SIG-M5 treated with dmso at 0.1 percent for 504 hours (cell line): ENCODE measurements at regions not wholly inside any gene's neighbourhood (a gene's known extent, or its start where the extent isn't known, plus 50 kb on each side); places are given as distances from the start of the nearest gene placed in this dataset.
"Not testable (repeated sequence)": the region's sequence is repeated elsewhere in the genome, so short reads cannot be mapped to it uniquely, and the experiment has no call there.

Source experiments
- DNase-seq: peaks from one replicate; lab custom pipeline; 2025; ENCODE audit not compliant: unreplicated experiment; lab: John Stamatoyannopoulos, UW

GRCh38 chr7:152594801-152595200 lies 81.1 kb downstream of the XRCC2 start:
- no peak for DNase-seq

- DNase-seq, result no peak
Observed at GRCh38 chr7:152591976-152592375, 84.0 kb downstream of the XRCC2 start.

DNA sequence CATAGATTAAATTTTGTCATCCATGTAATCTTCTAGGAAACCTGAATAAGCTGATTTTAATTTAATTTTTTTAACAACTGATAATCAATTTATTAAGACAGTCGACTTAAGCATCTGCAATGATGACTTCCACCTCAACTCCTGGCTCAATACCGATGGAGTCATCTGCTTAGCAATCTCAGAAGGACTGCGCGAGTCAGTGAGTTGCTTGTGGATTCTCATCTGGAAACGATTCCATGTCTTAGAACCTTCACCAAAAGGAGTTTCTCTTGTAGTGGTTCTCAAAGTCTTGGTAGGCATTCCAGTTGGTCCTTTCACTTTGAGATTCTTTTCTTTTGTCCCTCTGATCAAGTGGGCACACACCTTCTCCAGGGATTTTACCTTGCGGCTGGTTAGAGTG lies 85.5 kb downstream of the XRCC2 start:
- no peak for DNase-seq

DNA sequence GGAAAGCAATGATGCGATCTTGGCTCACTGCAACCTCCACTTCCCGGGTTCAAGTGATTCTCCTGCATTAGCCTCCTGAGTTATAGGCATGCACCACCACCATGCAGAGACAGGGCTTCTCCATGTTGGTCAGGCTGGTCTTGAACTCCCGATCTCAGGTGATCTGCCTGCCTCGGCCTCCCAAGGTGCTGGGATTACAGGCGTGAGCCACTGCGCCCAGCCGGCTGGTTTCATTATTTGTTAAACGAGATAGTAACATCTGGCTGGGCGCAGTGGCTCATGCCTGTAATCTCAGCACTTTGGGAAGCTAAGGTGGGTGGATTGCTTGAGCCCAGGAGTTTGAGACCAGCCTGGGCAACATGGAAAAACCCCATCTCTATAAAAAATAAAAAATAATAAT lies 86.1 kb downstream of the XRCC2 start:
- DNase-seq, result not testable (repeated sequence)

DNA sequence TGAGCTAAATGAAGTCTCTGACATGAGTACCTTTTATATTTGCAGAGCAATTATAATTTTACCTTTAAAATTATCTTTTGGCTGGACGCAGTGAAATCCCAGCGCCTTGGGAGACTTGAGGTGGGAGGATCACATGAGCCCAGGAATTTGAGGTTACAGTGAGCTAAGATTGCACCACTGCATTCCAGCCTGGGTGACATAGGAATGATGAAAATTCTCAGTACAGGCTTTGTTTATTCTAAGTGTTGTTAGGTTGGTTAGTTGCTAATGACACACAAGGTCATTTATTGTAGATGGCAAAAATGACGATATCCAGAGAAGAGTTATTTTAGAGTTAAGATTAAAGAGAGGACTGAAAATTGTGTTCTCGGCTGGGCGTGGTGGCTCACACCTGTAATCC lies 87.6 kb downstream of the XRCC2 start:
- DNase-seq, result peak; percentile 15

DNA sequence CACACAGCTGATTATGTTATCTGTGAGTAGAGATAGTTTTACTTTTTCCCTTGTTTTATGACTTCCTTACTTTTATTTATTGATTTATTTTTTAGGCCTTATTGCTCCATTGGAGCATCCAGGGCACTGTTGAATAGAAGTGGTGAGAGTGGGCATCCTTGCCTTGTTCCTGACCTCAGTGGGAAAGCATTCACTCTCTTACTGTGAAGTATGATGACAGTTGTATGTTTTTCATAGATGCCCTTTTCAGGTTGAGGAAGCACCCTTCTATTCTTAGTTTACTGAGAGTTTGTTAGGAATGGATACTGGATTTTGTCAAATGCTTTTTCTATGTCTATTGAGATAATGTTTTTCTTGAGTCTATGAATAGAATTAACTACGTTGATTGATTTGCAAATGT lies 88.6 kb downstream of the XRCC2 start:
- DNase-seq, result no peak

GRCh38 chr7:152583006-152583405 lies 92.9 kb downstream of the XRCC2 start:
- no peak for DNase-seq

DNA sequence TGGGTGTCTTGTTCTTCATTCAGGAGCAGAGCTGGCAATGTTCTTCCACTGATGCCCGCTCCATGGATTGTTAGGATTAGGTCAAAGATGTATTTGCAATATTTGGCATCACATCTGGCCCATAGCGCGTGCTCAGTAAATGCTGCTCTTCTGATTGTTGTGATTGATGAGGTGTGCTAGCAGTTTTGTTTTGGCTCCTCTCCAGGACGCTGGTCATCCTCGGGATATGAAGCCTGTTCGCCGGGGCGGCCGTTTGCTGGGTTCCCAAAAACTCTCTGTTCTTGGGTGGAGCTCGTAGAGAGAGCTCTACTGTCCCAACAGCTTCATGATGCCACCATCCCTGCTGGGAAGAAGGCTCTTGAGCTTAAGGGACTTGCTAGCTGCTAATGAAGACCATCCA lies 96.9 kb downstream of the XRCC2 start:
- DNase-seq, result no peak

DNA sequence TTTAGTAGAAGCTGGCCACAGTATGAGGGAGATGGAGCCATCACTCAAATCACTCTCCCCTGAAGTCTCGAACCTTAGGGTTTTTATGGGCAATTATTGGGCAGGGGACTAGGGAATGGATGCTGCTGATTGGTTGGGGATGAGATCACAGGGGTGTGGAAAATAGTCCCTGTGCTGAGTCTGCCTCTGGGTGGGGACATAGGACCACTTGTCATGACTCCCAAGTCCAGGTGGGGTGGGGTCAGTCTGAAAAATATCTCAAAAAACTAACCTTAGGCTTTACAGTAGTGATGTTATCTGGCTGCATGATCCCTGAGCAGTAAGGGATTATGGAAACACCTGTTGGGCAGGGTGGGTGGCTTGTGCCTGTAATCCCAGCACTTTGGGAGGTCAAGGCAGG lies 98.6 kb downstream of the XRCC2 start:
- no peak for DNase-seq

DNA sequence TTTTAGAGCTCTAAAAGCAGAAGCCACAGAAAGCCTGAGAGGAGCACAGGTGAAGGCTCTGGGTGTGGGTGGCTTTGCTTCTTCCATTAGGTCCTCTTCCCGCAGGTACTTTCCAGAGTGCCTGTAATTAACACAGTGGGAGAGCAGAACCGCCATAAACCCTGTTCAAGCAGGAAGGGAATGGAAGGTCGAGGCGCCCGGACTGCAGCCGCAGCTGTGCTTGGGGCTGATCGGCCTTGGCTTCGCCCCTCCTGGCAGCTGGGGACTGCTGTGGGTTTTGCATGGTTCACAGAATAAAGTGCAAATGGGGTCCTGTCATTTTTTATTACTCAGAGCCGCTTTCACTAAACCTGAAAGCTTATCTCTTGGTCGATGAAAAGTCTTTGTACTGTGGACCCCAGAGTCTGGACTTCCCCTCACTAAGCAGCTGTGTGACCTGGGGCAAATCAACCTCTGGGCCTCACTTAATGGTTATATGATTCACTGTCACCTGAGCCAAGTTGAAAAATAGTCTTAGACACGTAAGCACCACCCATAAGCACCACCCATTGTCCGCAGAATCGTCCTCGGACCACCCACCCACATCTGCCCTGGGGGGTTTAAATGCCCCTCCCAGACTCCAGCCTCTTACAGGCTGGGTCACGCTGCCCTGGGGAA lies 100.9 kb downstream of the XRCC2 start:
- no peak for DNase-seq

DNA sequence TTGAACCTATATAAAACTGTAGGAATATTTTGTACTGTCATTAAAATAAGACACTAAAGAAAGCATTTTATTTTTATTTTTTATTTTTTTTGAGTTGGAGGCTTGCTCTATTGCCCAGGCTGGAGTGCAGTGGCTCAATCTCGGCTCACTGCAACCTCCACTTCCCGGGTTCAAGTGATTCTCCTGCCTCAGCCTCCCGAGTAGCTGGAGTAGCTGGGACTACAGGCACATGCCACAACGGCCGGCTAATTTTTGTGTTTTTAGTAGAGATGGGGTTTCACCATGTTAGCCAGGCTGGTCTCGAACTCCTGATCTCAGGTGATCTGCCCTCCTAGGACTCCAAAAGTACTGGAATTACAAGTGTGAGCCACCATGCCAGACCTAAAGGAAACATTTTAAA lies 102.8 kb downstream of the XRCC2 start:
- DNase-seq, result not testable (repeated sequence)

DNA sequence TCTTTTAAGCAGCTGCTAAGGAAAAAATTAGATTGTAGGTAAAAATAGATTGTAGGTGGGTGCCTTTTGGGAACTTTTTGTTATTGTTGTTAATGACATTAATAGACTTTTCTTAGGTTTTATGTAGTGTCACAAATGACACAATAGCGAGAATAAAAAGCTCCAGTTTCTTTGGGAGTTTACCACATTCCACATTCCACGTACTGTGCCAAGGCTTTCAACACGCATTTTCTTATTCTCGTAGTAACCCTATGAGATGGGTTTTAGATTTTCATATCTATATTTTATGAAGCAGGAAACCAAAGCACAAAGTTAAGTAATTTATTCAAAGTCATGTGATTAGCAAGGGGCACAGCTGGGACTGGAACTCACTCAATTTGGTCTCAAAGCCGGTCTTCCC lies 103.8 kb downstream of the XRCC2 start:
- DNase-seq, result no peak

- DNase-seq, result no peak
Observed at GRCh38 chr7:152571068-152571467, 104.9 kb downstream of the XRCC2 start.

DNA sequence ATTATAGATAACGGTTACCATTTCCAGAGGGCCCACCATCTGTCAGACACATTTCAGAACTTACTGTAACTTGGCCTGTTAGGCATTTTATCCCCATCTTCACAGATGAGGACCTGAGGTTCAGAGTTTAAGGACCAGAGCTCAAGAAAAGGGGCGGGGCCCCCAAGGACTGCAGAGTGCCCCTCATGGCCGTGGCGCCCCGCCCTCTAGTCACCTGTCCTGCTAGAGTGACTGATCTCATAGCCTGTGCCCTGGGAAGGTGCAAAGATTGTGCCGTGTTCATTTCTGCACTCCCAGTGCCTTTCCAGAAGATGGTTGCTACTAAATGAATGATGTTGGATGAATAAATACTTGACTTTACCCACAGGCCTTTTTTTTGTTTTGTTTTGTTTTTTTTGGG lies 107.0 kb downstream of the XRCC2 start:
- DNase-seq, result no peak

DNA sequence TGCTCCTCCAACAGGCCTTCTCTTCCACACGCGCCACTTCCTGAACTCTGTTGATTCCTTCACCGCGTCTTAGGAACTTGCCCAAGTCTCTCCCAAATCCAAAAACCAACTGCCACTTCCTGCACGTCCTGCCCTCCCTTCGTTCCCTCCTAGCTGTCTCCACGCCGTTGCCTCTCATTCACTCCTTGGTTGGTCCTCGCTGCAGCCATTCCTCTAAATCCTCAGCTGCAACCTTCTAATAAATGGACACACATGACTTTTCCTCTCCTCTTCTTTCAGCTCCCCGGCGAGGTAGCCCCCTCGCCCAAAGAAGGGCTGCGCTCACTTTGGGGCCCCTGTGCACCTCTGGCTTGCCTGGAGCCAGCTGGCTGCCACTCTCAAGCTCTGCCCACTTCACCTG lies 110.2 kb downstream of the XRCC2 start:
- DNase-seq, result no peak

DNA sequence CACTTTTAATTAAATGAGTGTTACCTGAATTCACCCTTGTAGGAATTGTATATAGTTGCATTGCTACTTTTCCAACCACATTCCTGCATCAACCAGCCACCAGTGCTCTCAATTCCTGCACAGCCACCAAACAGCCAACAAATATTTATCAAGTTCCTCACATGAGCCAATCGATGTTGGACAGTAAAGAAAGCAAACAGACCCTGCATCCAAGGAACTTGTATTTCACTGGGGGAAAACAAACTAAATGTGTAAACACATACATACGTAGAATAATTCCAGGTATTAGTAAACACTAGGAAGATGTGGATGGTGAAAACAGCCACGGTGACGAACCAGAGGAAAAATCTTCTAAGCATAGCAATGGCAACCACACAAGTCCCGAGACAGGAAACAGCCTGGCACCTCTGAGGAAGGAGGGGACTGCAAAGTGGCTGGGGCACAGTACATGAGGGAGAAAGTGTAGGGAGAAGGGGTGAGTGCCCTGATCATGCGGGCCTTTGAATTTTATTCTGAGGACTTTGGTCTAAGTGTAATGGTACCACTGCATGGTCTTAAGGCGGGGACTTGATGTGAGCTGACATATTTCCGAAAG lies 111.2 kb downstream of the XRCC2 start:
- DNase-seq, result no peak

- no peak for DNase-seq
Observed at GRCh38 chr7:152556013-152556755, 119.8 kb downstream of the XRCC2 start.

GRCh38 chr7:152553671-152554317 lies 118.0 kb upstream of the KMT2C start:
- DNase-seq, result no peak

GRCh38 chr7:152551304-152552036 lies 115.7 kb upstream of the KMT2C start:
- DNase-seq, result no peak

DNA sequence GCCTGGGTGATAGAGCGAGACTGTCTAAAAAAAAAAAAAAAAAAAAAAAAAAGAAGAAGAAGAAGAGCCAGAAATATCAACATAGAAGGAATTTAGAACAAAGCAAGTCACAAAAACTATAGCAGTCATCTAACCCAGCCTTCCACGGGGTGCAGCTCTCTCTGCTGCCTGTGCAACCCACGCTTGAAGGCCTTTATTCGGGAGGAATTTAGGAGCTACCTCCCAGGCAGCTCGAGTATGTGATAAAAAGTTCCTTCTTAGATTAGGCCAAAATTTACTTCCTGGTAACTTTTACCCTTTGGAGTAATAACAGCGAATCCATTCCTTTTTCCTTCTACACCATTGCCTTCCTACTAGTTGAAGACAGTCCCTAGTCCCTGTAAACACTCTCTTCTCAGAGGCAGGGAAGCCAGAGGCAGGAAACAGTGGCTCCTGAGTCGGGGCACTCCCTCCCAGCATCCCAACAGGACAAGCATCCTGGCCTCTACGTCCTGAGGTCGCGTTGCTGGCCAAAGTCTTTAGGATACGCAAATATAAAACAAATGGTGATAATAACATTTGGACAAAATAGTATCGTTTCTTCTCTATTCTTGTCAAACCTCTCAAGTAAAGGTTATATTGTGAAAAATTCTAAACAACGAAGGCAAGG lies 109.3 kb upstream of the KMT2C start:
- DNase-seq, result no peak

GRCh38 chr7:152544481-152544927 lies 108.7 kb upstream of the KMT2C start:
- no peak for DNase-seq
